ENCODE measurements at regions not wholly inside any gene's neighbourhood (a gene's known extent, or its start where the extent isn't known, plus 50 kb on each side); places are given as distances from the start of the nearest gene placed in this dataset.

GRCh38 chr5:4893063-4893744 is 246.9 kb upstream of the ADAMTS16 start:
- no peak for TF ChIP-seq SPI1 (IDR thresholded peaks at IDR 0.05; ENCODE audit: borderline replicate concordance, low read depth)
- TF ChIP-seq GABPA (IDR thresholded peaks at IDR 0.05; ENCODE audit: low read depth), result no peak
- TF ChIP-seq, protein P1, sequence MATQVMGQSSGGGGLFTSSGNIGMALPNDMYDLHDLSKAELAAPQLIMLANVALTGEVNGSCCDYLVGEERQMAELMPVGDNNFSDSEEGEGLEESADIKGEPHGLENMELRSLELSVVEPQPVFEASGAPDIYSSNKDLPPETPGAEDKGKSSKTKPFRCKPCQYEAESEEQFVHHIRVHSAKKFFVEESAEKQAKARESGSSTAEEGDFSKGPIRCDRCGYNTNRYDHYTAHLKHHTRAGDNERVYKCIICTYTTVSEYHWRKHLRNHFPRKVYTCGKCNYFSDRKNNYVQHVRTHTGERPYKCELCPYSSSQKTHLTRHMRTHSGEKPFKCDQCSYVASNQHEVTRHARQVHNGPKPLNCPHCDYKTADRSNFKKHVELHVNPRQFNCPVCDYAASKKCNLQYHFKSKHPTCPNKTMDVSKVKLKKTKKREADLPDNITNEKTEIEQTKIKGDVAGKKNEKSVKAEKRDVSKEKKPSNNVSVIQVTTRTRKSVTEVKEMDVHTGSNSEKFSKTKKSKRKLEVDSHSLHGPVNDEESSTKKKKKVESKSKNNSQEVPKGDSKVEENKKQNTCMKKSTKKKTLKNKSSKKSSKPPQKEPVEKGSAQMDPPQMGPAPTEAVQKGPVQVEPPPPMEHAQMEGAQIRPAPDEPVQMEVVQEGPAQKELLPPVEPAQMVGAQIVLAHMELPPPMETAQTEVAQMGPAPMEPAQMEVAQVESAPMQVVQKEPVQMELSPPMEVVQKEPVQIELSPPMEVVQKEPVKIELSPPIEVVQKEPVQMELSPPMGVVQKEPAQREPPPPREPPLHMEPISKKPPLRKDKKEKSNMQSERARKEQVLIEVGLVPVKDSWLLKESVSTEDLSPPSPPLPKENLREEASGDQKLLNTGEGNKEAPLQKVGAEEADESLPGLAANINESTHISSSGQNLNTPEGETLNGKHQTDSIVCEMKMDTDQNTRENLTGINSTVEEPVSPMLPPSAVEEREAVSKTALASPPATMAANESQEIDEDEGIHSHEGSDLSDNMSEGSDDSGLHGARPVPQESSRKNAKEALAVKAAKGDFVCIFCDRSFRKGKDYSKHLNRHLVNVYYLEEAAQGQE (IDR thresholded peaks at IDR 0.05; ENCODE audit: insufficient replicate concordance, low read depth), result no peak
- TF ChIP-seq CTCF (IDR thresholded peaks at IDR 0.05; ENCODE audit: insufficient read depth, low read length), result no peak
- TF ChIP-seq POLR2AphosphoS5 (IDR thresholded peaks at IDR 0.05; ENCODE audit: low read depth), result no peak
- no peak overlapping the region for H3K4me3 ChIP-seq (replicated peaks; ENCODE audit: insufficient read depth, low read length)

GRCh38 chr5:4896328-4896727 is 243.8 kb upstream of the ADAMTS16 start:
- TF ChIP-seq GABPA (IDR thresholded peaks at IDR 0.05; ENCODE audit: low read depth) (no peak), CTCF (IDR thresholded peaks at IDR 0.05; ENCODE audit: insufficient read depth, low read length) (no peak), SPI1 (IDR thresholded peaks at IDR 0.05; ENCODE audit: borderline replicate concordance, low read depth) (no peak), POLR2AphosphoS5 (IDR thresholded peaks at IDR 0.05; ENCODE audit: low read depth) (no peak)
- TF ChIP-seq, protein P1 (IDR thresholded peaks at IDR 0.05; ENCODE audit: insufficient replicate concordance, low read depth), result no peak
- no peak overlapping the region for H3K4me3 ChIP-seq (replicated peaks; ENCODE audit: insufficient read depth, low read length)
- no peak overlapping the region for H3K27ac ChIP-seq (replicated peaks)
- DNase-seq (ENCODE audit: low read depth in 1 of 2, low spot score in 1 of 2), result no peak
- no peaks in the 10 kb centered on the region for H3K27me3 ChIP-seq (ENCODE audit: insufficient read depth, poor library complexity, severe bottlenecking)

More at GRCh38 chr5:4893063-4893744, 246.9 kb upstream of the ADAMTS16 start:
- H3K27ac ChIP-seq (replicated peaks), result no peak overlapping the region
- no peaks in the 10 kb centered on the region for H3K27me3 ChIP-seq (ENCODE audit: insufficient read depth, poor library complexity, severe bottlenecking)
- no peak for DNase-seq (ENCODE audit: low read depth in 1 of 2, low spot score in 1 of 2)

DNA sequence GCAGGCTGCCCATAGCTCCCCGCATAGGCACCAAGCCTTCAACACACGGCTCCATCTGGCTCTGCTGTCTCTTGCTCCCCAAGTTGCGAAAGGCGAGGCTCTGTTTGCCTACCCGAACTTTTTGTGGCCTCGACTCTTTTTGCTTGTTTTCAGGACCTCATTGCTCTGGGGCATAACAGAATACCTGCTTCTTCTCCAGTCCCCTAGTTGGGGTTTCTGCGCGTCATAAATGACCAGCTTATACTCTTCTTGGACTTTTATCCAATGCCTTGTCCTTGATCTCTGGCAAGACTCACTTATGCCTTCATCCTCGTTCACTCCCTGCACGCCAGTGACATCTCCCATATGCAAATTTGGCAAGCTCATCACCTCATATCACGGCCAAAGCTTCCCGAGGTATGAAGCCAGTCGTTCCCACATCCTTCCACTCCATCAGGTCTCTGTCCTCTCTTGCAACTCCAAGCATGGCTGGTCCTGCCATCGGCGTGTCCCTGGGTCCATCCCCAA is 238.8 kb upstream of the ADAMTS16 start:
- Histone ChIP-seq H3K27me3 (ENCODE audit: insufficient read depth, poor library complexity, severe bottlenecking) (no peaks in the 10 kb centered on the region), H3K27ac (replicated peaks) (no peak overlapping the region), H3K4me3 (replicated peaks; ENCODE audit: insufficient read depth, low read length) (no peak overlapping the region)
- DNase-seq (ENCODE audit: low read depth in 1 of 2, low spot score in 1 of 2), result no peak
- no peak for TF ChIP-seq POLR2AphosphoS5 (IDR thresholded peaks at IDR 0.05; ENCODE audit: low read depth)
- TF ChIP-seq, protein P1 (IDR thresholded peaks at IDR 0.05; ENCODE audit: insufficient replicate concordance, low read depth), result no peak
- TF ChIP-seq GABPA (IDR thresholded peaks at IDR 0.05; ENCODE audit: low read depth), result no peak
- TF ChIP-seq SPI1 (IDR thresholded peaks at IDR 0.05; ENCODE audit: borderline replicate concordance, low read depth), result no peak
- no peak for TF ChIP-seq CTCF (IDR thresholded peaks at IDR 0.05; ENCODE audit: insufficient read depth, low read length)
